SU-DHL-6 (cell line): ENCODE measurements at regions not wholly inside any gene's neighbourhood (a gene's known extent, or its start where the extent isn't known, plus 50 kb on each side); places are given as distances from the start of the nearest gene placed in this dataset.

ENCODE experiments used
- EZH2phosphoT487 ChIP-seq: fragments of 200-600 bp; sonication (generic), shearing (Covaris generic); conservative IDR thresholded peaks from 2 replicates; pipeline ENCODE4 v1.6.1; 2018; ENCODE audit warnings: mild to moderate bottlenecking, antibody characterized with exemption, low read length, moderate library complexity, mixed read lengths
- TF ChIP-seq, protein P1 (sequence below): fragments of 200-600 bp; sonication (generic); IDR thresholded peaks from one replicate; pipeline ENCODE4 v1.5.1; 2017; ENCODE audit warnings: antibody characterized with exemption, mild to moderate bottlenecking, low read length, moderate library complexity; ENCODE audit not compliant: insufficient read depth, poor library complexity, severe bottlenecking

DNA sequence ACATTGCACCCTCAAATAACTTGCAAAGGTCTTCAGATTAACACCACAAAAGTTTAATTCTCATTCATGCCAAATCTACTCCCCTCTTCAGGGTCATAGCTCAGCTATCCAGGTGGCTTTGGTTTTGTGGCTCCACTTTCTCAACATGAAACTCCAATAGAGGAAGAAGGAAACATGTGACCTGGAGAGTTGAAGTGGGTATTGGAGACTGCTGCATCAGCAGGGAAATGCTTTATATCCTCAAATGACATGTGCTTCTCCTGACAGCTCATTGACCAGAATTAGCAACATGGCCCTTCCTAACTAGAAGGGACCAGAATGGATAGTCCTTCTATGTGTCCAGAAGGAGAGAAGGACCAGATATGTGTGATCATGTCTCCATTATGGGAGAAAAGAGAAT lies 73.6 kb downstream of the TLR4 start:
- TF ChIP-seq, protein P1, sequence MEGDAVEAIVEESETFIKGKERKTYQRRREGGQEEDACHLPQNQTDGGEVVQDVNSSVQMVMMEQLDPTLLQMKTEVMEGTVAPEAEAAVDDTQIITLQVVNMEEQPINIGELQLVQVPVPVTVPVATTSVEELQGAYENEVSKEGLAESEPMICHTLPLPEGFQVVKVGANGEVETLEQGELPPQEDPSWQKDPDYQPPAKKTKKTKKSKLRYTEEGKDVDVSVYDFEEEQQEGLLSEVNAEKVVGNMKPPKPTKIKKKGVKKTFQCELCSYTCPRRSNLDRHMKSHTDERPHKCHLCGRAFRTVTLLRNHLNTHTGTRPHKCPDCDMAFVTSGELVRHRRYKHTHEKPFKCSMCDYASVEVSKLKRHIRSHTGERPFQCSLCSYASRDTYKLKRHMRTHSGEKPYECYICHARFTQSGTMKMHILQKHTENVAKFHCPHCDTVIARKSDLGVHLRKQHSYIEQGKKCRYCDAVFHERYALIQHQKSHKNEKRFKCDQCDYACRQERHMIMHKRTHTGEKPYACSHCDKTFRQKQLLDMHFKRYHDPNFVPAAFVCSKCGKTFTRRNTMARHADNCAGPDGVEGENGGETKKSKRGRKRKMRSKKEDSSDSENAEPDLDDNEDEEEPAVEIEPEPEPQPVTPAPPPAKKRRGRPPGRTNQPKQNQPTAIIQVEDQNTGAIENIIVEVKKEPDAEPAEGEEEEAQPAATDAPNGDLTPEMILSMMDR: no peak
- TF ChIP-seq EZH2phosphoT487: no peak
